IMR-90 (cell line): ENCODE measurements at regions not wholly inside any gene's neighbourhood (a gene's known extent, or its start where the extent isn't known, plus 50 kb on each side); places are given as distances from the start of the nearest gene placed in this dataset.

ENCODE experiments used
- ATAC-seq: fragments of 200-7000 bp; cut with Tn5 transposase; 2 replicates; pipeline ENCODE4 v1.9.1; 2020; ENCODE audit warnings: low read depth, mild to moderate bottlenecking, moderate library complexity
- BruUV-seq: library from RNA; stranded (reverse); fragments of 400-500 nt; replicated peaks from 2 replicates; lab custom pipeline; 2021; lab: Mats Ljungman, UMichigan
- CTCF ChIA-PET: fragments of 300-600 bp; formaldehyde crosslinking; extraction: SDS; loops from one replicate; lab custom pipeline; 2021; ENCODE audit warnings: antibody characterized with exemption; lab: Yijun Ruan, JAX
- POLR2A ChIA-PET: fragments of 300-600 bp; sonication (Branson Sonifier 250); formaldehyde crosslinking; loops from one replicate; lab custom pipeline; 2022; ENCODE audit warnings: antibody characterized with exemption; ENCODE audit not compliant: unreplicated experiment; lab: Charles Lee
- DNase-seq: peaks from one replicate; pipeline ENCODE4 v3.0.0; 2013
- H2AFZ ChIP-seq: replicated peaks from 2 replicates; pipeline ENCODE3; 2013; ENCODE audit warnings: low read length, mild to moderate bottlenecking; ENCODE audit not compliant: poor library complexity
- H2AK5ac ChIP-seq: 2 replicates; pipeline ENCODE4 v1.6.1; 2013; ENCODE audit warnings: low read depth, low read length, inconsistent platforms
- H2AK9ac ChIP-seq: replicated peaks from 2 replicates; pipeline ENCODE3; 2013; ENCODE audit warnings: mild to moderate bottlenecking, low read depth, low read length, moderate library complexity; ENCODE audit not compliant: poor library complexity
- H2BK120ac ChIP-seq: 2 replicates; pipeline ENCODE4 v1.6.1; 2013; ENCODE audit warnings: low read depth, low read length, inconsistent platforms
- H2BK15ac ChIP-seq: 3 replicates; pipeline ENCODE4 v1.6.1; 2013; ENCODE audit warnings: low read depth, low read length, inconsistent platforms
- H2BK20ac ChIP-seq: 2 replicates; pipeline ENCODE4 v1.6.1; 2013; ENCODE audit warnings: low read depth, mild to moderate bottlenecking, inconsistent platforms, low read length, moderate library complexity
- H2BK5ac ChIP-seq: 2 replicates; pipeline ENCODE4 v1.6.1; 2013; ENCODE audit warnings: mild to moderate bottlenecking, low read depth, low read length, inconsistent platforms; ENCODE audit not compliant: poor library complexity, severe bottlenecking
- H3K14ac ChIP-seq: replicated peaks from 2 replicates; pipeline ENCODE4 v1.6.1; 2013; ENCODE audit warnings: low read depth, low read length, inconsistent platforms
- H3K18ac ChIP-seq: 2 replicates; pipeline ENCODE4 v1.6.1; 2013; ENCODE audit warnings: low read depth, low read length, control low read depth
- H3K23ac ChIP-seq: 2 replicates; pipeline ENCODE4 v1.6.1; 2013; ENCODE audit warnings: low read depth, low read length, inconsistent platforms
- H3K27ac ChIP-seq: 2 replicates; pipeline ENCODE4 v1.5.1; 2013; ENCODE audit warnings: mild to moderate bottlenecking, control low read depth, low read length; ENCODE audit not compliant: insufficient read depth
- H3K27me3 ChIP-seq: 2 replicates; pipeline ENCODE4 v1.6.1; 2013; ENCODE audit warnings: low read length; ENCODE audit not compliant: control insufficient read depth, insufficient read depth
- H3K36me3 ChIP-seq: 2 replicates; pipeline ENCODE4 v1.6.1; 2013; ENCODE audit warnings: low read length, mixed read lengths; ENCODE audit not compliant: control insufficient read depth, insufficient read depth
- H3K4ac ChIP-seq: 2 replicates; pipeline ENCODE4 v1.6.1; 2013; ENCODE audit warnings: low read depth, low read length, inconsistent platforms
- H3K4me1 ChIP-seq: 2 replicates; pipeline ENCODE4 v1.6.1; 2013; ENCODE audit warnings: low read length, mixed read lengths; ENCODE audit not compliant: control insufficient read depth, insufficient read depth
- H3K4me2 ChIP-seq: 2 replicates; pipeline ENCODE4 v1.6.1; 2013; ENCODE audit warnings: low read depth, mild to moderate bottlenecking, control low read depth, low read length, moderate library complexity
- H3K4me3 ChIP-seq: 2 replicates; pipeline ENCODE4 v1.5.1; 2013; ENCODE audit warnings: low read depth, mild to moderate bottlenecking, control low read depth, low read length, moderate library complexity; ENCODE audit not compliant: insufficient read depth
- H3K56ac ChIP-seq: 2 replicates; pipeline ENCODE4 v1.6.1; 2013; ENCODE audit warnings: low read length, inconsistent platforms; ENCODE audit not compliant: insufficient read depth; ENCODE audit errors: extremely low read depth
- H3K79me1 ChIP-seq, 2 experiments: 2 replicates each; pipeline ENCODE4 v1.6.1; 2013; ENCODE audit warnings: low read length in 2 of 2, inconsistent platforms in 1 of 2, low read depth in 1 of 2
- H3K9ac ChIP-seq: 2 replicates; pipeline ENCODE4 v1.6.1; 2013; ENCODE audit warnings: low read depth, low read length, control low read depth
- H3K9me1 ChIP-seq: 2 replicates; pipeline ENCODE4 v1.6.1; 2013; ENCODE audit warnings: low read length, inconsistent platforms; ENCODE audit not compliant: insufficient read depth
- H3K9me3 ChIP-seq: 2 replicates; pipeline ENCODE4 v1.6.1; 2013; ENCODE audit warnings: low read length; ENCODE audit not compliant: control insufficient read depth, insufficient read depth
- H4K20me1 ChIP-seq: 2 replicates; pipeline ENCODE4 v1.6.1; 2013; ENCODE audit warnings: low read length, inconsistent platforms; ENCODE audit not compliant: insufficient read depth
- H4K5ac ChIP-seq: 2 replicates; pipeline ENCODE4 v1.6.1; 2013; ENCODE audit warnings: mild to moderate bottlenecking, low read depth, low read length, control low read depth
- H4K8ac ChIP-seq, 2 experiments: 2 replicates each; pipeline ENCODE4 v1.6.1; 2013; ENCODE audit warnings: low read depth in 2 of 2, low read length in 2 of 2, control low read depth in 1 of 2, inconsistent platforms in 1 of 2
- H4K91ac ChIP-seq: 2 replicates; pipeline ENCODE4 v1.6.1; 2013; ENCODE audit warnings: low read depth, low read length, inconsistent platforms; ENCODE audit not compliant: insufficient read depth
- CEBPB ChIP-seq: IDR thresholded peaks from 2 replicates; pipeline ENCODE4 v1.6.1; 2012; ENCODE audit warnings: low read depth, low read length, improper control_type of control experiment
- CHD1 ChIP-seq: IDR thresholded peaks from 2 replicates; pipeline ENCODE4 v1.6.1; 2012; ENCODE audit warnings: low read depth, low read length, improper control_type of control experiment
- CTCF ChIP-seq: conservative IDR thresholded peaks from 2 replicates; pipeline ENCODE4 v1.5.1; 2012; ENCODE audit warnings: mild to moderate bottlenecking, low read depth, low read length, improper control_type of control experiment
- MAZ ChIP-seq: IDR thresholded peaks from 2 replicates; pipeline ENCODE4 v1.6.1; 2012; ENCODE audit warnings: low read depth, mild to moderate bottlenecking, low read length, improper control_type of control experiment, moderate library complexity, borderline replicate concordance
- MXI1 ChIP-seq: IDR thresholded peaks from 2 replicates; pipeline ENCODE4 v1.6.1; 2012; ENCODE audit warnings: low read depth, mild to moderate bottlenecking, low read length, moderate library complexity, borderline replicate concordance
- NFE2L2 ChIP-seq: fragments of 150-350 bp; IDR thresholded peaks from 2 replicates; pipeline ENCODE4 v1.6.1; 2016; ENCODE audit warnings: low read depth, mild to moderate bottlenecking, low read length
- WGBS, 2 experiments: methylation state at CpG; one replicate each; pipeline versions ENCODE4 v1.1.5 to v1.1.7; 2013; ENCODE audit warnings: missing lambda C conversion rate in 2 of 2; ENCODE audit not compliant: insufficient read length in 1 of 2; ENCODE audit errors: extremely low coverage in 2 of 2; 5-methylcytosine and 5-hydroxymethylcytosine counted together
- dilution Hi-C: fragments of 300-500 bp; cut with HindIII; formaldehyde crosslinking; loops from one replicate; pipeline ENCODE4 v1.14.3; 2018; ENCODE audit warnings: low sequenced_read_pairs; ENCODE audit not compliant: unreplicated experiment
- in situ Hi-C: fragments of 300-500 bp; cut with MboI; formaldehyde crosslinking; loops from 3 replicates; pipeline ENCODE4 v1.14.3; 2019; ENCODE audit warnings: low sequenced_read_pairs, inconsistent platforms, mixed read lengths
- intact Hi-C: fragments of 100-400 bp; cut with micrococcal nuclease; formaldehyde crosslinking; loops from 2 replicates; pipeline ENCODE4 v1.10.0; 2022
- TF ChIP-seq, protein P1 (sequence below): fragments of 150-350 bp; IDR thresholded peaks from 2 replicates; pipeline ENCODE4 v1.6.1; 2017; ENCODE audit warnings: mild to moderate bottlenecking, antibody characterized with exemption, low read length, low read depth

DNA sequence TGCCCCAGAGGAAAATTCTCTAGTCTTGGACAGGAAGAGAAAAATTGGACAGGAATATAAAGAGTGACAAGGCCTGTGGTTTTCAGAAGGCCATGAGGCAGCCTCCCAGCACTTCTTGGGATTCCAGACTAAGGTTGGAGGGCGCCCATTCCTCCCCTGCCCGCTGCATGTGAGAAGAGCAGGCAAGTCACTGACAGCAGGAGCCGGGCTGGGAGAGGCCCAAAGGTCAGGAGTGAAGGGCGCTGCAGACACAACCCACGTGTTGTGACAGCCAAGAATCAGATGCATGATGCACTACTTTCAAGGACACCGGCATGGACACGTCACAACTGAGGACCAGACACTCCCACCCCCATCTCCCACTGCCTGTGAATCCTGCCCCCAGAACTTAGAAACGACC is 256.7 kb downstream of the CBLN1 start:
- dilution Hi-C loops: no loop called here
- Histone ChIP-seq H2AFZ (peak overlapping the region; percentile 14), H2BK5ac (no peak overlapping the region), H3K79me1 (no peaks in the 10 kb centered on the region), H3K9ac (no peak overlapping the region), H3K9me3 (no peaks in the 10 kb centered on the region), H3K27ac (no peak overlapping the region), H3K4me2 (no peak overlapping the region), H3K36me3 (no peaks in the 10 kb centered on the region), H4K5ac (no peak overlapping the region), H3K27me3 (peaks cover 9% of the 10 kb centered on the region), H3K4me1 (no peaks in the 10 kb centered on the region; the same call in 1 of the 2 replicates), H3K4me3 (no peak overlapping the region), H3K4ac (no peak overlapping the region), H3K18ac (no peak overlapping the region), H4K20me1 (no peaks in the 10 kb centered on the region), H2BK20ac (no peak overlapping the region), H3K23ac (no peak overlapping the region), H2BK120ac (no peak overlapping the region), H2BK15ac (no peak overlapping the region), H2AK9ac (no peak overlapping the region), H3K9me1 (no peaks in the 10 kb centered on the region; the same call in 1 of the 2 replicates), H4K91ac (no peak overlapping the region), H4K8ac (no peak overlapping the region), H2AK5ac (no peak overlapping the region), H3K56ac (no peak overlapping the region), H3K14ac (no peak overlapping the region)
- in situ Hi-C loops: no loop called here
- intact Hi-C loops: no loop called here
- POLR2A ChIA-PET: no interaction called here
- WGBS, 2 experiments: 20% methylated on average over 1 of the region's 8 CpGs; no CpG with 5 or more reads in 1 of the 2 experiments
- no TSS peak for BruUV-seq
- TF ChIP-seq CHD1: no peak
- TF ChIP-seq MXI1: no peak
- TF ChIP-seq, protein P1, sequence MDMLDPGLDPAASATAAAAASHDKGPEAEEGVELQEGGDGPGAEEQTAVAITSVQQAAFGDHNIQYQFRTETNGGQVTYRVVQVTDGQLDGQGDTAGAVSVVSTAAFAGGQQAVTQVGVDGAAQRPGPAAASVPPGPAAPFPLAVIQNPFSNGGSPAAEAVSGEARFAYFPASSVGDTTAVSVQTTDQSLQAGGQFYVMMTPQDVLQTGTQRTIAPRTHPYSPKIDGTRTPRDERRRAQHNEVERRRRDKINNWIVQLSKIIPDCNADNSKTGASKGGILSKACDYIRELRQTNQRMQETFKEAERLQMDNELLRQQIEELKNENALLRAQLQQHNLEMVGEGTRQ: no peak
- TF ChIP-seq CEBPB: no peak
- no peak for TF ChIP-seq NFE2L2
- TF ChIP-seq MAZ: no peak
- TF ChIP-seq CTCF: no peak
- CTCF ChIA-PET: no interaction called here
- ATAC-seq (no peak), DNase-seq (no peak)
